H1 (cell line): ENCODE measurements at regions not wholly inside any gene's neighbourhood (a gene's known extent, or its start where the extent isn't known, plus 50 kb on each side); places are given as distances from the start of the nearest gene placed in this dataset.

Source experiments
- CTCF ChIA-PET: fragments of 300-600 bp; sonication (Branson Sonifier 250); formaldehyde crosslinking; loops from one replicate; lab custom pipeline; 2021; ENCODE audit not compliant: partially characterized antibody; lab: Charles Lee
- POLR2A ChIA-PET: fragments of 300-600 bp; sonication (Branson Sonifier 250); formaldehyde crosslinking; loops from one replicate; lab custom pipeline; 2021; ENCODE audit warnings: inconsistent platforms; ENCODE audit not compliant: partially characterized antibody; lab: Charles Lee
- DNase-seq, 2 experiments: peaks; one replicate each; pipeline versions ENCODE4 v3.0.0 to v3.0.0-alpha.2; 2010 to 2022; ENCODE audit warnings: low spot score in 2 of 2, low read depth in 1 of 2, mixed read lengths in 1 of 2
- FAIRE-seq: peaks from 2 replicates; lab custom pipeline; 2011; peaks lifted over from hg19 to GRCh38; lab: Jason Lieb, UNC
- H2AFZ ChIP-seq: 2 replicates; pipeline ENCODE4 v1.8.1; 2012; ENCODE audit warnings: low read length, inconsistent platforms
- H2AK5ac ChIP-seq: 2 replicates; pipeline ENCODE4 v1.6.1; 2013; ENCODE audit warnings: low read depth, low read length
- H2BK120ac ChIP-seq: replicated peaks from 2 replicates; pipeline ENCODE3; 2013; ENCODE audit warnings: low read depth, low read length, inconsistent platforms
- H2BK12ac ChIP-seq: 2 replicates; pipeline ENCODE4 v1.6.1; 2013; ENCODE audit warnings: low read depth, low read length
- H2BK15ac ChIP-seq: 2 replicates; pipeline ENCODE4 v1.6.1; 2013; ENCODE audit warnings: low read length
- H2BK20ac ChIP-seq: 2 replicates; pipeline ENCODE4 v1.6.1; 2013; ENCODE audit warnings: low read length
- H2BK5ac ChIP-seq: 2 replicates; pipeline ENCODE4 v1.6.1; 2013; ENCODE audit warnings: low read depth, low read length
- H3K14ac ChIP-seq: 2 replicates; pipeline ENCODE4 v1.6.1; 2013; ENCODE audit warnings: inconsistent platforms; ENCODE audit not compliant: insufficient read length
- H3K18ac ChIP-seq: 2 replicates; pipeline ENCODE4 v1.6.1; 2013; ENCODE audit warnings: low read length; ENCODE audit errors: extremely low read depth
- H3K23ac ChIP-seq: 2 replicates; pipeline ENCODE4 v1.6.1; 2013; ENCODE audit warnings: inconsistent platforms; ENCODE audit not compliant: insufficient read length
- H3K23me2 ChIP-seq: 2 replicates; pipeline ENCODE4 v1.6.1; 2013; ENCODE audit warnings: low read depth, low read length
- H3K27ac ChIP-seq: 2 replicates; pipeline ENCODE4 v1.6.1; 2011; ENCODE audit warnings: low read depth, low read length, inconsistent platforms
- H3K27me3 ChIP-seq, 4 experiments: replicated peaks in 1 of 4; 1 replicate in 1 of 4; 2 replicates in 3 of 4; pipeline versions ENCODE4 v1.6.1 to v1.8.1; 2011 to 2013; ENCODE audit warnings: low read length in 3 of 4, mild to moderate bottlenecking in 3 of 4, inconsistent platforms in 2 of 4, mixed read lengths in 2 of 4, moderate library complexity in 1 of 4; ENCODE audit not compliant: control insufficient read depth in 3 of 4, insufficient read depth in 3 of 4; ENCODE audit errors: extremely low read depth in 1 of 4
- H3K36me3 ChIP-seq, 4 experiments: 2 replicates each; pipeline versions ENCODE4 v1.6.1 to v1.8.1; 2011 to 2013; ENCODE audit warnings: mild to moderate bottlenecking in 4 of 4, low read length in 3 of 4, moderate library complexity in 2 of 4, control low read depth in 1 of 4, inconsistent platforms in 1 of 4; ENCODE audit not compliant: insufficient read depth in 4 of 4, control insufficient read depth in 2 of 4
- H3K4ac ChIP-seq: replicated peaks from 2 replicates; pipeline ENCODE3; 2013; ENCODE audit warnings: low read length, low read depth, mixed read lengths, inconsistent platforms; ENCODE audit not compliant: insufficient read length
- H3K4me1 ChIP-seq, 4 experiments: replicated peaks in 1 of 4; 1 replicate in 1 of 4; 2 replicates in 3 of 4; pipeline versions ENCODE4 v1.6.1 to v1.8.1; 2011 to 2013; ENCODE audit warnings: low read length in 3 of 4, inconsistent platforms in 2 of 4, mixed read lengths in 1 of 4; ENCODE audit not compliant: insufficient read depth in 4 of 4, control insufficient read depth in 3 of 4
- H3K4me2 ChIP-seq, 2 experiments: 2 replicates each; pipeline versions ENCODE4 v1.6.1 to v1.8.1; 2011 to 2013; ENCODE audit warnings: low read depth in 2 of 2, low read length in 2 of 2, control low read depth in 1 of 2, inconsistent platforms in 1 of 2, mild to moderate bottlenecking in 1 of 2; ENCODE audit not compliant: insufficient read depth in 1 of 2
- H3K4me3 ChIP-seq, 4 experiments: fragments of 200-600, 300-600 bp in 1 of 4; sonication (generic), shearing (Covaris generic), sonication (Bioruptor Twin) in 1 of 4; 2 replicates each; pipeline versions ENCODE4 v1.5.1 to v1.8.1; 2011 to 2016; ENCODE audit warnings: low read length in 4 of 4, low read depth in 3 of 4, control low read depth in 2 of 4, inconsistent platforms in 2 of 4, mild to moderate bottlenecking in 2 of 4, mixed read lengths in 1 of 4, moderate library complexity in 1 of 4; ENCODE audit not compliant: insufficient read depth in 2 of 4; ENCODE audit errors: extremely low read depth in 1 of 4
- H3K56ac ChIP-seq: replicated peaks from 2 replicates; pipeline ENCODE3; 2013; ENCODE audit warnings: low read depth, mild to moderate bottlenecking, mixed read lengths, low read length, inconsistent platforms; ENCODE audit not compliant: insufficient read length
- H3K79me1 ChIP-seq: 2 replicates; pipeline ENCODE4 v1.6.1; 2013; ENCODE audit warnings: low read depth, low read length, control low read depth
- H3K79me2 ChIP-seq, 2 experiments: 2 replicates each; pipeline versions ENCODE4 v1.6.1 to v1.8.1; 2012 to 2013; ENCODE audit warnings: low read length in 2 of 2, mild to moderate bottlenecking in 2 of 2, inconsistent platforms in 1 of 2; ENCODE audit not compliant: insufficient read depth in 2 of 2, control insufficient read depth in 1 of 2
- H3K9ac ChIP-seq, 4 experiments: replicated peaks in 1 of 4; 1 replicate in 1 of 4; 2 replicates in 3 of 4; pipeline versions ENCODE4 v1.6.1 to v1.8.1; 2011 to 2013; ENCODE audit warnings: low read depth in 3 of 4, low read length in 3 of 4, control low read depth in 2 of 4, mild to moderate bottlenecking in 2 of 4, moderate library complexity in 2 of 4, inconsistent platforms in 1 of 4; ENCODE audit errors: extremely low read depth in 1 of 4
- H3K9me3 ChIP-seq, 2 experiments: 2 replicates each; pipeline versions ENCODE4 v1.6.1 to v1.8.1; 2012 to 2013; ENCODE audit warnings: mild to moderate bottlenecking in 2 of 2, moderate library complexity in 2 of 2, control low read depth in 1 of 2, inconsistent platforms in 1 of 2, low read depth in 1 of 2, low read length in 1 of 2, mixed read lengths in 1 of 2; ENCODE audit not compliant: insufficient read depth in 2 of 2
- H4K20me1 ChIP-seq, 2 experiments: replicated peaks in 1 of 2; 2 replicates each; pipeline versions ENCODE3 to v1.8.1; 2011 to 2013; ENCODE audit warnings: inconsistent platforms in 2 of 2, low read length in 2 of 2, mild to moderate bottlenecking in 1 of 2; ENCODE audit not compliant: insufficient read depth in 2 of 2, control insufficient read depth in 1 of 2
- H4K5ac ChIP-seq: 2 replicates; pipeline ENCODE4 v1.6.1; 2013; ENCODE audit warnings: low read length, low read depth, mixed read lengths, inconsistent platforms; ENCODE audit not compliant: insufficient read length
- H4K8ac ChIP-seq: 2 replicates; pipeline ENCODE4 v1.8.0; 2013; ENCODE audit warnings: mild to moderate bottlenecking, moderate library complexity, low read length, inconsistent platforms; ENCODE audit not compliant: insufficient read depth; ENCODE audit errors: extremely low read depth
- H4K91ac ChIP-seq: replicated peaks from 2 replicates; pipeline ENCODE3; 2013; ENCODE audit warnings: low read length, mixed read lengths, inconsistent platforms; ENCODE audit not compliant: insufficient read length
- ATF3 ChIP-seq: IDR thresholded peaks from 2 replicates; pipeline ENCODE4 v1.6.1; 2011; ENCODE audit warnings: low read depth, mild to moderate bottlenecking, low read length; ENCODE audit not compliant: insufficient read depth
- CREB1 ChIP-seq: IDR thresholded peaks from 2 replicates; pipeline ENCODE4 v1.6.1; 2012; ENCODE audit warnings: inconsistent platforms
- EZH2 ChIP-seq: fragments of 200-600 bp; sonication (generic); IDR thresholded peaks from 2 replicates; pipeline ENCODE4 v1.7.1; 2012; ENCODE audit warnings: low read depth, mild to moderate bottlenecking, moderate library complexity, low read length, inconsistent platforms; ENCODE audit not compliant: severe bottlenecking
- HDAC2 ChIP-seq, 2 experiments: fragments of 300-600 bp in 1 of 2; sonication (generic) in 1 of 2; IDR thresholded peaks; 2 replicates each; pipeline ENCODE4 v1.6.1; 2011 to 2012; ENCODE audit warnings: low read depth in 2 of 2, low read length in 2 of 2, mild to moderate bottlenecking in 2 of 2, moderate library complexity in 2 of 2, borderline replicate concordance in 1 of 2, inconsistent platforms in 1 of 2
- MAFK ChIP-seq: IDR thresholded peaks from 2 replicates; pipeline ENCODE4 v1.6.1; 2012; ENCODE audit warnings: low read depth, mild to moderate bottlenecking, improper control_type of control experiment, low read length
- RBBP5 ChIP-seq: IDR thresholded peaks from 2 replicates; pipeline ENCODE4 v1.7.1; 2012; ENCODE audit warnings: low read depth, mild to moderate bottlenecking, inconsistent platforms, low read length, moderate library complexity, borderline replicate concordance
- RNF2 ChIP-seq: fragments of 200-900, 300-1000 bp; sonication (generic); IDR thresholded peaks from 2 replicates; pipeline ENCODE4 v1.7.1; 2016; ENCODE audit warnings: borderline replicate concordance, low read depth, mild to moderate bottlenecking, antibody characterized with exemption, low read length; ENCODE audit not compliant: poor library complexity, severe bottlenecking; ENCODE audit errors: missing control alignments
- TAF7 ChIP-seq: optimal IDR thresholded peaks from 2 replicates; pipeline ENCODE3; 2011; ENCODE audit warnings: low read depth, mild to moderate bottlenecking, inconsistent platforms, low read length, moderate library complexity, borderline replicate concordance
- USF2 ChIP-seq: IDR thresholded peaks from 2 replicates; pipeline ENCODE4 v1.6.1; 2011; ENCODE audit warnings: low read length, improper control_type of control experiment

- ChIA-PET POLR2A (no interaction called here), CTCF (no interaction called here)
- Histone ChIP-seq H2AFZ (no peak overlapping the region), H3K9ac (no peak overlapping the region), H2BK20ac (no peak overlapping the region), H3K23me2 (no peaks in the 10 kb centered on the region), H4K8ac (no peak overlapping the region), H3K79me2 (no peaks in the 10 kb centered on the region), H2BK12ac (no peak overlapping the region), H3K4me2 (no peak overlapping the region), H3K4me3 (no peak overlapping the region), H3K56ac (no peak overlapping the region), H2BK15ac (no peak overlapping the region), H3K9me3 (no peaks in the 10 kb centered on the region), H3K27ac (no peak overlapping the region), H4K91ac (no peak overlapping the region), H4K20me1 (no peaks in the 10 kb centered on the region), H3K27me3 (no peaks in the 10 kb centered on the region), H2BK120ac (no peak overlapping the region), H3K18ac (no peak overlapping the region), H3K14ac (no peak overlapping the region), H3K4me1 (no peaks in the 10 kb centered on the region), H3K79me1 (no peaks in the 10 kb centered on the region), H2BK5ac (no peak overlapping the region), H2AK5ac (no peak overlapping the region), H3K4ac (no peak overlapping the region), H3K23ac (no peak overlapping the region), H3K36me3 (no peaks in the 10 kb centered on the region), H4K5ac (no peak overlapping the region)
- FAIRE-seq (no peak), DNase-seq (no peak)
- TF ChIP-seq MAFK (no peak), CREB1 (no peak), USF2 (no peak), HDAC2 (IDR thresholded peaks at IDR 0.05; ENCODE audit: borderline replicate concordance in 1 of 2, low read depth in 2 of 2, low read length in 2 of 2) (no peak), RBBP5 (no peak), RNF2 (no peak), ATF3 (no peak), EZH2 (no peak), TAF7 (no peak)
These were observed 1536.7 kb upstream of the B3GALT2 start for GRCh38 chr1:194723067-194723466.
